SH-SY5Y (cell line): ENCODE measurements at regions not wholly inside any gene's neighbourhood (a gene's known extent, or its start where the extent isn't known, plus 50 kb on each side); places are given as distances from the start of the nearest gene placed in this dataset.

Experiments used
- GATA2 ChIP-seq: IDR thresholded peaks from 2 replicates; pipeline ENCODE4 v1.6.1; 2011; ENCODE audit warnings: mild to moderate bottlenecking, low read depth, low read length
- GATA3 ChIP-seq: IDR thresholded peaks from 2 replicates; pipeline ENCODE4 v1.6.1; 2011; ENCODE audit warnings: low read depth, mild to moderate bottlenecking, low read length, moderate library complexity

DNA sequence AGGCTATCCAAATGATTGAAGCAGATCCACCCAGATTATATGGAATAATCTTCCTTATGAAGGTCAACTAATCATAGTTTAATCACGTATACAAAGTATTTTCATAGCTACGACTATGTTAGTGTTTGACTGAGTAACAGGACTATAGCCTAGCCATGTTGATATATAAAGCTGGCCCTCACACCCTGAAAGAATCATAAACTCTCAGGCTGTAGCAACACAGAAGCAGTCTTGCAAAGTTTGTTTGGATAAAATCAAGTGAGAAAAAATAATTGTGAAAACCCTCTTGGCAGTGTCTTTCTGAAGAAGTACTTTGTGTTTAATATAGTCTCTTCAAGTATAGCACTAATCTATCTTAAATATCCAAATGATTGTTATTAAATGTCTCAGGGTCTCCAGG lies 374.5 kb upstream of the DAB2 start:
- TF ChIP-seq GATA2 (no peak), GATA3 (no peak)

- TF ChIP-seq GATA3 (no peak), GATA2 (no peak)
Observed at GRCh38 chr5:39794513-39795210, 369.9 kb upstream of the DAB2 start.

GRCh38 chr5:39785410-39785809 lies 360.6 kb upstream of the DAB2 start:
- TF ChIP-seq GATA3 (no peak), GATA2 (no peak)

GRCh38 chr5:39783756-39784421 lies 359.1 kb upstream of the DAB2 start:
- TF ChIP-seq GATA3 (no peak), GATA2 (no peak)

- TF ChIP-seq GATA3 = no peak
- TF ChIP-seq GATA2 = no peak
Observed at GRCh38 chr5:39780347-39780746, 355.6 kb upstream of the DAB2 start.

DNA sequence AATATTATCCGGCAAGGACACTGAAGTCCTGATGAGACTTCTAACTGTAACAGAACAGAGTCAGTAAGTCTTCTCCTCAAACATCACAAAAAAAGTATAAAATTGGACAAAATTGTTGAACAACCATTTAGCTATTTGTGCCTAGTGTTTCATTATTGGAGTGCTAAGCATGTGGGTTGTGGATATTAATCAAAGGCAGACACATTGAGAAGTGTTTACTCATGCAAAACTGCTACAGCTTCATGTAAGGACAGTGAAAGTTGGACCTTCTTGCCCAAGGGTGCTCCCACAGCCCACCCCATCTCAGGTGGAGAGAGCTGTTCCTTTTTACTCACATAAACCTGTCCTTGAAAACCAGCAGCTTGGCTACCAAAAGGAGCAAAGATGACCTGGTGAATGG lies 355.1 kb upstream of the DAB2 start:
- no peak for TF ChIP-seq GATA2
- no peak for TF ChIP-seq GATA3

DNA sequence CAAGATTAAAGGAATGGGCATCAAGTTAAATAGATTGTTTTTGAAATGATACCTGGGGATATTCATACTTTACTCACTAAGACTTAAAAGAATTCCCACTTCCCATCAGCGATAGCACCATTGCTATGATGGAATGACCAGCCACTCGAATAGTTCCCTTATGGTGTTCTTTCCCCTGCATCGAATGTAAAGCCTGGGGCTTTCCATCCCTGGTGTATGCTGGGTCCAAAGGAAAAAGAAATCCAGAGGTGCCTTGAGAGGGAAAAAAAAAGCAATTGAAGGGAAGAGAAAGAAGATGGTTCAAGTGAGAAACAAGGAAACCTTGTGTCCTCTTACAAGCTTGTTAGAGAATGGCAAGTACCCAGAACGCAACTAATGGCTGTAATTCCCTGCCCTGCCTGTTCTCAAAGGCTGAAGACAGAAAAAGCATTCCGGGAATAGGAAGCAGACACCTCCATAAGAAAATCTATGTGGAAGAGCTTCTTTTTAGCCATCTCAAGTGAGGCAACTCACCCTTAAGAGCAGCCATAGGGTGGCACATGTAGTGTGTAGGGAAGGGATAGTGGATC lies 351.1 kb upstream of the DAB2 start:
- TF ChIP-seq GATA3 = no peak
- TF ChIP-seq GATA2 = no peak

- TF ChIP-seq GATA2 (no peak), GATA3 (no peak)
Observed at GRCh38 chr5:39775086-39775796, 350.5 kb upstream of the DAB2 start.

DNA sequence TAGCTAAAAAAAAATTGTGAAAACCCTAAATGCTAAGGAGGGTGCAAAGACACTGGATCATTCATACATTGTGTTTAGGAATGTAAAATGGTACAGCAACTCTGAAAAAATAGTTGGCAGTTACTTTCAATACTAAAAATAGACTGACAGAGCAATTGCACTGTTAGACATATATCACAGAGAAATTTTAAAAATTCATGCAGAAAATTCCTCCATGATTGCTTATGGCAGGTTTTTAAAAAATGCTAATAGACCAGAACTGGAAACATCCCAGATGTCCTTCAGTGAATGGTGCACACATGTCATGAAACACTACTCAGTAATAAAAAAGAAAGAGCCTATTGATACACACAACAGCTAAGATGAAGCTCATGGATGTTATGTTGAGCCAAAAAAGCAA lies 349.8 kb upstream of the DAB2 start:
- TF ChIP-seq GATA2 (no peak), GATA3 (no peak)

DNA sequence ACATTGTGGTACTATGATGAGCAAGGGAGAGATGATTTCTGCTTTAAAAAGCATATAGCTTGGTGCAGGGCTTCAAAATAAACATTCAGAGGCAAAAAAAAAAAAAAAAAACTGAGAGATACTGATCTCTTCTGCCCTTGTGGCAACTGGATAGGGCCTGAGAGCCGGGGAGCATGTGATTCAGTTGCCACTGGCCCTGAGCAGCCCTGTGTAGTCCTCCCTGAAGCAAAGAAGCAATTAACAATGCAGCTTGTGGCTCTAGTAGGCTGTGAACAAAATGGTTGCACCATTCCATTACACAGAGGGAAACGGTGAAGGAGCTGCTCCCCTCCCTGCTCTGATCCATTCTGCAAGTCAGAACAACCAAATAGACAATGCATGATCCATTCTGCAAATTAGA lies 347.5 kb upstream of the DAB2 start:
- no peak for TF ChIP-seq GATA2
- no peak for TF ChIP-seq GATA3

DNA sequence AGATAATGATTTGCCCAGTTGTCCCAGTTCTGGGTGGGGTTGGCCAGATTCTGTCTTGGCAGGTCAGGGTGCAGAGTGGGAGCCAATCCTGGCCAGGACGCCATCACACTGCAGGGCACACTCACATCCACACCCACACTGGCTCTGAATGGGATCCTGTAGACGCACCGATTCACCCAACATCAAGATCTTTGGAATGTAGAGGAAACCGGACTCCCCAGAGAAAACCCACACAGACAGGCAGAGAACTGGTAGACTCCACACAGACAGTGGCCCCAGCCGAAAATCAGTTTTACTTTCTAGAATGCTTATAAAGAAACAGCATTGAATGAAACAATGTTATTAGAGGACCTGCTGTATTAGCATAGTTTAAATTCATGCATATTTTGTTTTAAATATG lies 343.1 kb upstream of the DAB2 start:
- TF ChIP-seq GATA2 = no peak
- TF ChIP-seq GATA3 = no peak

DNA sequence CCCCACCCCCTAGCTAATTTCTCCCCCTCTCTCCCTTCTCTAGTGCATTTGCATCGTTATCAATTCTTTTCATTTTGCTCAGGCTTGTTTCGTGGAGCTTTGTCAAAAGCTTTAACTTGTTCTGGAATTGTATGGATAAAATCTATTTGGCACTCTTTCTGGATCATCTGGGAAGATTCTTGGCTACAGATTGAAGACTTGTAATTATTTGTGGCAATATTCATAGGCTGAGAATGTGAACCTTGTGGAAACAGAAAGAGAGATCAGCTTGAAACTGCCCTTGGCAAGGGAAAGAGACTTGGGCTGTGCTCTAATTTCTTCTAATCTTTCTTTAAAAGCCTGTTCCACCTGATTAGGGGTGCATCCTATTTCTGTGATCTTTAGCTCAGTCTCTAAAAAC lies 340.6 kb upstream of the DAB2 start:
- TF ChIP-seq GATA2 = no peak
- TF ChIP-seq GATA3 = no peak

DNA sequence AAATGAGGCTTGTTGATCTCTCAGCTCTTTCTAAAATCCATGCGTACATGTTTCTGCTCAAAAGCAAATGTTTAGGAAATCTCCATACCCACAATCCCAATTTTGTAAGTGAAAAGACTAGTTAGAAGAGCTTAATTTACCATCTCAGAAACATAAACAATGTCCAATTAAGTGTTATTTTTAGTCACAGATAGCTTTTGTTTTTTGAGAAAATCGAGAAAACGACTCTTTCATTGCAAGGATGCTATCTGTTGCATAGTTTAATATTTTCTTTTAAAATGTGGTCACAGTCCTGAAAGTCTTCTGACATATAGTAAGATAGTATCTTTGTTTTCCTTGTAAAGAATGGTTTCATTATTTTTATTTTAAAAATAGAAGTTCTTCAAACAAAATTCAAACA lies 338.0 kb upstream of the DAB2 start:
- TF ChIP-seq GATA2 (no peak), GATA3 (no peak)

- TF ChIP-seq GATA2 (no peak), GATA3 (no peak)
Observed at GRCh38 chr5:39761199-39761950, 336.6 kb upstream of the DAB2 start.
